Activated CD8-positive, alpha-beta memory T cell treated with anti-CD3 and anti-CD28 coated beads for 48 hours (primary cell): ENCODE measurements at regions not wholly inside any gene's neighbourhood (a gene's known extent, or its start where the extent isn't known, plus 50 kb on each side); places are given as distances from the start of the nearest gene placed in this dataset.
"Not testable (repeated sequence)": the region's sequence is repeated elsewhere in the genome, so short reads cannot be mapped to it uniquely, and the experiment has no call there.

Experiments
- DNase-seq, 3 experiments: peaks; one replicate each; pipeline ENCODE4 v3.0.0-alpha.2; 2020; ENCODE audit warnings: low read depth in 2 of 3, low spot score in 2 of 3

DNA sequence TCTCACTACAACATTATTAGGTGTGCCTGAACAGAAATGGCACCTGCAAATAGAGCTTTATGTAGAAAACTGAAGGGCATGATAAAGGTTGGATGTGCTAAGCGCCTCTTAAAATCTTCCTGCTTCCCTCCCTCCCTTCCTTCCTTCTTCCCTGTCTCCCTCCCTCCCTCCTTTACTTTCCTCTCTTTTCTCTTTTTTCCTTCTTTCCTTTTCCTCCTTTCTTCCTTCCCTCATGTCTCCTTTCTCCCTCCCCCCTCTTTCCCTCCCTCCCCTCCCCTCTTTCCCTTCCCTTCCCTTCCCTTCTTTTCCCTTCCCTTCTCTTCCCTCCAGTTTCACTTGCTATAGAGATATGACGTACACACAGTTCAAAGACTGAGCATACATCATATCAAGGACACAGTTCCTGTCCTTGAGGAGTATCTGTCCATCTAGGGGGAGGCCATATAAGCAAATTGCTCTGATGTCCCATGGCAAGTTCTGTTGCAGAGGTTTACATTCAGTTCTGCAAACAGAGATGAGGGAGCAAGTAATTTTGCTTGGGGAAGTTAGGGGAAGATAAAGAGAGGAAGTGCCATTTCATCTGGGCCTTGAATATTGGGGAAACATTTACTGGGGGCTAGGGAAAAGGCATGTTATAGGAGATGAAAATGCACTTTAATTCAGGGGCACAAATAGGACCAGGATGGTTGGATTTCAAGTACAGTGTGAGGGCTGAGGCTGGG is 79.0 kb upstream of the EEF1E1 start:
- no peak for DNase-seq

DNA sequence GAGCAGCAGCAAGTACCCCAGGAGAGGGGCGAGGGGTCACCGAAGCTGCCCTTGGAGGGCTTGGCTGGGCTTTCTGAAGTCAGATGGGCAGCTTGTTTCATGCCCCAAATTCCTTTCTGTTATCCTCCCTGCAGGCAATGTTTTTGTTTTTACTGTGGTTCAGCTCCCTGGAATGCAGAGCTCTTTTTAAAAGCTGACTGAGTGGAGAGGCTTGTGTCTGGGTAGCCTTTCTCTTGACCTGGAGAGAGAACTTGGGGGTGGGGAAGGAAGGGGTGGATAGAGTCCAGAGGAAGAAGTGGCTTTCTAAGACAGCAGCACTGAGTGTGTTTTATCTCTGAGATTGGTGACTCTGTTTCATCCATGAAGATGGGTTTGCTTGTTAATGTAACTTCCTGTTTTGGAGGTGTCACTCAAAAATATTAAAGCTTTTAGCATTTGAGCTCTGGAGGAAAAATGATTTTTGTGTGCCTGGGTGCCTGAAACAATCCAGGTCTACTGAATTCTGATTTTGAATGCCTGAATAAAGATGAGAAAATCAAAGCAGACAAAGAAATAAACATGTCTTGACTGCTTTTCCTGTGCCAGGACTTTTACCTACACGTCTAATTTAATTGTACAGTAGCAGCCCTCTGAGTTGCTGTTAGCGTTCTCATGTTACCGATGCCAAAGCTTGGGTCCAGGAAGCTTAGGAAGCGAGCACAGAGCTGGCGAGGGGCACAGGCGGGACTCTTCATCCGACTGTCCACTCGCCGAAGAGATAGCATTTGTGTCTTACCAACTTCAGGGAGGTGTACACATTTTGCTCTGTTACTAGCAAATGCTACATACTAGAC is 78.2 kb upstream of the EEF1E1 start:
- no peak for DNase-seq

DNA sequence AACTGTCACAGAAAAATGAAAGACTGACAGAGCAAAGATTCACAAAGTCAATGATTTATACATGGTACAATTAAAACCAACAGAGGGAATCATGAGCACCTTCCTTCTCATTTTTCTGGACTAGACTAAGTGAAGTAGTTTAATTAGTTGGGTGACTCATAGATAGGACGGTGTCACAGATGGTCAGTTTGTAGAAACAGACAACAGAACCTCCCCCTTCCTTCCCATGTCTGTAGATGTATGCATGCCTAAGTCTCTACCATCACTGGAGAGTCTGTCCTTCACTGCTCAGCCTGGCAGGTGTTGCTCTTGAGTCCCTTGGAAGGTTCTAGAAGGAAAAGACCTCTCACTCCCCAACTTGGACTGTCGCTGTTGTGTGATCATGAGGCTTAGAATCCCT is 75.4 kb upstream of the EEF1E1 start:
- DNase-seq, result no peak

DNA sequence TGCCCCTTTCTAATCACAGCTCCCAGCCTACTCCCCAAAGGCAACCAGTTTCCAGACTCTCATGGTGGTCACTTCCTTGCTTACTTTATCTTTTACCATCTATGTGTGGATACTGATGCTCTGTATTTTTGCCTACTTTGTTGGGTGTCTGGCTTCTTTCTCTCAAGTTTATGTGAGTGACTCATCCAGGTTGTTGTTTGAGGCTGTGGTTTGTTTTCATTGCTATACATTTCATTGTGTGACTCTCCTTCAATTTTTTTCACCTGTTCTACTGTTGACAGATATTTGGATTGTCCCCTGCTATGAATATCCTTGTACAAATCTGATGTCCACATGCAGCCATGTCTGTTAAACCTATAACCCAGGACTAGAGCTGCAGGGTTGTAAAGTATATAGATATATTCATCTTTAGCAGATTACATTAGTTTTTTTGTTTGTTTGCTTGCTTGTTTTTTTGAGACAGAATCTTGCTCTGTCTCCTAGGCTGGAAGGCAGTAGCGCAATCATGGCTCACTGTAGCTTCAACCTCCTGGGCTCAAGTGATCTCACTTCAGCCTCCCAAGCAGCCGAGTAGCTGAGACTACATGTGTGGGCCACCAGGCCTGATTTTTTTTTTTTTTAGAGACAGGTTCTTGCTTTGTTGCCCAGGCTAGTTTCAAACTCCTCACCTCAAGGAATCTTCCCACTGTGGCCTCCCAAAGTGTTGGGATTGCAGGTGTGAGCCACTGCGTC is 72.9 kb upstream of the EEF1E1 start:
- no peak for DNase-seq

DNA sequence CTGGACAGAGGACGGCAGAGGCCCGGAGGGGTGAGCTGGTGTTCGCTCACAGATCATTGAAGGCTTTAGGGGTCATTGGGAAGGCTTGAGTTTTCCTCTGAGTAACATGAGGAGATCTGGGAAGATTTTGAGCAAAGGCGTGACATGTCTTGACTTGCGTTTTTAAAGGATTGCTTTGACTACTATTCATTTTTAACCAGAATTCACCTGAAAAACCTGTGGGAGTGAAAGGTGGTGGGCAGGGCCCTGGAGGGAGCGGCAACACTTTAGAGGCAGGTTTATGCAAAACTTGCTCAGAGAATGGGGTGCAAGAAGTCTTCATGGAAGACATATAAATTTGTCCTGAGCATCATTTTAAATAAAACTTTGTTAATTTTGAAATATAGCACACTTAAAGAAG is 72.2 kb upstream of the EEF1E1 start:
- DNase-seq, result no peak

DNA sequence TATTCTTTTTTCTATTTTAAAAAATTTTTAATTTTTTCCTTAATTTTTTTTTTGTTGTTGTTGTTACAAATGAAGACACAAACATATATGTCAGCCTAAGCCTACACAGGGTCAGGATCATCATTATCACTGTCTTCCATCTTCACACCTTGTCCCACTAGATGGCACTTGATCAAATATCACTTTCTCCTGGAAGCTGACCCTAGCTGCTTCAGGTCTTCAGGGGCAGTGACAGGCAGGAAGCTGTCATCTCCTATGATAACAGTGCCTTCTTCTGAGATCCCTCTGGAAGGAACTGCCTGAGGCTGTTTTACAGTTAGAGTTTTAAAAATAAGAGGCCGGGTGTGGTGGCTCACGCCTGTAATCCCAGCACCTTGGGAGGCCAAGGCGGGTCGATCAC is 70.2 kb upstream of the EEF1E1 start:
- DNase-seq, result no peak

DNA sequence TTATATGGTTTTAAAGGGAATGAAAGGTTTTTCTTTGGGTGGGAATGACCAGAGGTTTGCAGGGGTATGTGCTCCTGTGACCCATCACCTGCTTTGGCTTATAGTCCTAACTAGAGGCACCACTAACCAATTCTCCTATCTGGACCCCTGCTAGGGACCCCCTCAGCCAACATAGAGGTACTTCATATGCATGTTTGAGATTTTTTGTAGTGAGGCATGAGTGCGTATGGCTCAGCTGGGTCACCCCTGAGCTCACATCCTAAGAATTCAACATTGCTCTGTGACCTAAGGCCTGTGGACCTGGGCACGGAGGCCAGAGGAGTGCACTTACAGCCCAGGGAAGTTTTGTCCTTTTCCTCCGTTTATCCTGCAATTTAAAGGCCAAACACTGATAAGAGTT is 68.4 kb upstream of the EEF1E1 start:
- no peak for DNase-seq

DNA sequence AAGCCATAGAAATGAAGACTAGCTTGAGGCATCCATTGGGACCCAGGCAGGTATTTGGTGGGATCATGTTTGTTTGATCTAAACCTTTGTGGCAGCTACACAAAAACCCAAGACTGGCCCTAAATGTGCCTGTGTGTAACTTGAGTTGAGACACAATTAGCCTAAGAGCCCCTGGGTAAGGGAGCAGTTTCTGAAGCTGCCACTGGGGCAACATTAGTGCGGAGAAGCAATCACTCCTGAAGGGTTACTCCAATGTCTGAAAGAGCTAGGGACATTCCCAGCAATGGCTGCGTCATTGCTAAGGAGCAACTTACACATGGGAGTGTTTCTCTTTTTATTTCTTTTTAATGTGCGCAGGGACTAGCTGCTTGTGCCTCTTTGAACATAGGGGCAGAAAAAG is 67.9 kb upstream of the EEF1E1 start:
- no peak for DNase-seq

DNA sequence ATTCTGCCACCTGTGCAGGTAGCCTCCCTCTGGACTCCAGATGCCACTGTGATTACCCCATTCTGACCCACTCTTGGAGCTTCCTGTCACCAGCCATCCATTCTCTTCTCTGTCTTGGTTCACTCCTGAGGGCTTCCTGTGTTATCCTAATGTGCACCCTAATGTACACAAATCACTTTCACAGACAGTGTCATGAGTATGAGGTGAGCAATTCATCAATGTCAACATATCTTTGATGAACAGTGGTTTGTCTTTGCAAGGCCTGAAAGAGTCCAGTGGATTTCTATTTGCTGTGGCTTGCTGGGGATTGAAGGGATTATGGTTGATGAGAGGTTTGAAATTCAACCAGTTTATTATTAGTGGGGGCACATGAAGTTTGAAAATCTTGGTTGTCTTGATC is 63.8 kb upstream of the EEF1E1 start:
- DNase-seq, result no peak

DNA sequence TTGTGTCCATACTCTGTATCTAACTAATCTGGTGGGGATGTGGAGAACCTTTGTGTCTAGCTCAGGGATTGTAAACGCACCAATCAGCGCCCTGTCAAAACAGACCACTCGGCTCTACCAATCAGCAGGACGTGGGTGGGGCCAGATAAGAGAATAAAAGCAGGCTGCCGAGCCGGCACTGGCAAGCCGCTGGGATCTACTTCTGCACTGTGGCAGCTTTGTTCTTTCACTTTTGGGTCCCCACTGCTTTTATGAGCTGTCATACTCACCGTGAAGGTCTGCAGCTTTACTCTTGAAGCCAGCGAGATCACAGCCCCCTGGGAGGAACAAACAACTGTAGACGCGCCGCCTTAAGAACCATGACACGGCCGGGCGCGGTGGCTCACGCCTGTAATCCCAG is 62.7 kb upstream of the EEF1E1 start:
- DNase-seq, result not testable (repeated sequence)

DNA sequence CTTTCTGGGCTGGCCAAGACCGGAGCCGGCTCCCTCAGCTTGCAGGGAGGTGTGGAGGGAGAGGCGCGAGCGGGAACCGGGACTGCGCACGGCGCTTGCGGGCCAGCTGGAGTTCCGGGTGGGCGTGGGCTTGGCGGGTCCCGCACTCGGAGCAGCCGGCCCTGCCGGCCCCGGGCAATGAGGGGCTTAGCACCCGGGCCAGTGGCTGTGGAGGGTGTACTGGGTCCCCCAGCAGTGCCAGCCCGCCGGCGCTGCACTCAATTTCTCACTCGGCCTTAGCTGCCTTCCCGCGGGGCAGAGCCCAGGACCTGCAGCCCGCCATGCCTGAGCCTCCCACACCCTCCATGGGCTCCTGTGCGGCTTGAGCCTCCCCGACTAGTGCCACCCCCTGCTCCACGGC is 61.9 kb upstream of the EEF1E1 start:
- DNase-seq, result not testable (repeated sequence)

DNA sequence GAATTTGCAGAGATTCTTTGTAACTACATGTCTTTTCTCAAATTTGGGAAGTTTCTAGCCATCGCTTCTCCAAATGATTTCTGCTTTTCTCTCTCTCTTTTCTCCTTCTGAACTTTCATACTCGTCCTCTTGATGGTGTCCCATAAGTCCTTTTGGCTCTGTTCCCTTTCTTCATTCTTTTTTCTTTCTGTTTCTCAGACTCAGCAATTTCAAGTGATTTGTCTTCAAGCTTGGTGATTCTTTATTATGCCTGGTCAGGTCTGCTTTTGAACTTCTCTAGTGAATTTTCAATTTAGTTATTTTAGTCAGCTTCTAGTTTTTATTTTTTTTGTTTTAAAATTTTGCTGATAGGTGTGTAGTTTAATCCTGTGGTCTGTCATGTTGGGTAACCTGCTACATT is 57.6 kb upstream of the EEF1E1 start:
- DNase-seq, result no peak

DNA sequence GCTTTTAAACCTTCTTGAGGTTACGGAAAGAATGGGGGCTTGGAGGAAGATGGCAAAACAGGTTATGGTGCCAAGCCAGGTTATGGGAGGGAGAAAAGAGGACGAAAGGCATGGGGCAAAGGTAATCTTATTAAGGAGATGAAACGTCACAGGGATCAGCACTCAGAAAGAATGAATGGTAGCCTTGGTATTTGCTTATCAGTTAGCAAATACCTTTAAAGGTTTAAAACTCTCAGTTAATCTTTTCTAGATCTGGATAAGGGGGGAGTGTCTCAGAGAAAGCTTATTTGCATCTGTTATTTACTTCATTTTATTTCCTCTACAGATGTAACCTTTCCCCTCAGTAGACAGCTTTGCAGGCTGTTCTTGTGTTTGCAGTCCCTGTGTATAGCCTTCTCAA is 55.5 kb upstream of the EEF1E1 start:
- no peak for DNase-seq

DNA sequence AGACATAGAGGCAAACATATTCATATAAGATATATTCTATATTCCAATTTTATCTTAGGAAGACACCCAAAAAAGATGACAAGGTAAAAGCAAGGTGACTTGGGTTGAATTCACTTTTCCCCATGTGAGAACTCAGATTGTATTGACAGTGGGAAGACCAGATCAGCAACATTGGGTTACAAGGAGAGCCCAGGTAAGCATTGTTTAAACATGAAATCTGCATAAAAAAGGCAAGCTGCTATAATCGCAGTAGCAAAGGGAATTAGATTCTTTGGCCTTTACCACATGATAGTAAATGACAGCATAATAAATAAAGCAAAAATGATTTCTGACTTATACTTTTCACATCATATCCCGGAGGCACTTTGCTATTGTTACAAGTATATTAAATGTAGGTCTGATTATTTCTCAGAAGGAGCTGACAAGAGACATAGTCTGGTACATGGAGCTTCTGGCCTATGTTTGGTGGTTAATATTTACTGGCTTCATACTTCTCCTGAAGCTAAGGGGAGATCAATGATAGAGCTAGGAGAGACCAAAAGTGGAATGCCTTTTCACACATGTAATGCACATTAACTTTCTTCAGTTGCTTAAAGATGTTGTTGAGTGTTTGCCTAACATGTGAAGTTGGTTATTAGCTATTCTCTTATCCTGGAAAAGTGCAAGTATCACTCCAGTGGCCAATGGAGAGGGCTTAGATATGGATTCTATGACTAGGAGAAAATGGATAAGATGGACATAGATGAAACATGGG is 53.1 kb upstream of the EEF1E1 start:
- no peak for DNase-seq
